ENCODE measurements at regions not wholly inside any gene's neighbourhood (a gene's known extent, or its start where the extent isn't known, plus 50 kb on each side); places are given as distances from the start of the nearest gene placed in this dataset.

- H3K27me3 ChIP-seq (replicated peaks; ENCODE audit: insufficient read depth, low read depth, low read length, poor library complexity) = peaks cover 9% of the 10 kb centered on the region
- no TSS peak for BruUV-seq (replicated peaks)
- H3K9me3 ChIP-seq (ENCODE audit: low read depth, low read length, poor library complexity, severe bottlenecking) = no peaks in the 10 kb centered on the region
- CTCF ChIA-PET = no interaction called here
- POLR2A ChIA-PET (ENCODE audit: low non-redundant PET) = no interaction called here
- DNase-seq (ENCODE audit: low spot score) = no peak
- intact Hi-C loops (cut with micrococcal nuclease; ENCODE audit: unreplicated experiment) = no loop called here
- H3K27ac ChIP-seq (ENCODE audit: low read depth, low read length, poor library complexity, severe bottlenecking) = no peak overlapping the region
- no peaks in the 10 kb centered on the region for H3K36me3 ChIP-seq (ENCODE audit: insufficient read depth, low read length, poor library complexity, severe bottlenecking)
- TF ChIP-seq CTCF (conservative IDR thresholded peaks at IDR 0.05; ENCODE audit: low read depth, low read length) (no peak), EZH2 (IDR thresholded peaks at IDR 0.05; ENCODE audit: borderline replicate concordance, low read depth, low read length, poor library complexity, severe bottlenecking) (no peak)
- H3K4me3 ChIP-seq (ENCODE audit: low read depth, low read length, poor library complexity, severe bottlenecking) = no peak overlapping the region
- no peaks in the 10 kb centered on the region for H3K4me1 ChIP-seq (ENCODE audit: insufficient read depth, low read length, poor library complexity, severe bottlenecking)
These were observed 70.2 kb upstream of the TLR3 start for GRCh38 chr4:185998791-185999190.

- no peak overlapping the region for H3K4me3 ChIP-seq (ENCODE audit: low read depth, low read length, poor library complexity, severe bottlenecking)
- ChIA-PET POLR2A (ENCODE audit: low non-redundant PET) (no interaction called here), CTCF (no interaction called here)
- no peaks in the 10 kb centered on the region for H3K36me3 ChIP-seq (ENCODE audit: insufficient read depth, low read length, poor library complexity, severe bottlenecking)
- no peaks in the 10 kb centered on the region for H3K4me1 ChIP-seq (ENCODE audit: insufficient read depth, low read length, poor library complexity, severe bottlenecking)
- no peaks in the 10 kb centered on the region for H3K9me3 ChIP-seq (ENCODE audit: low read depth, low read length, poor library complexity, severe bottlenecking)
- TF ChIP-seq CTCF (conservative IDR thresholded peaks at IDR 0.05; ENCODE audit: low read depth, low read length) (no peak), EZH2 (IDR thresholded peaks at IDR 0.05; ENCODE audit: borderline replicate concordance, low read depth, low read length, poor library complexity, severe bottlenecking) (no peak)
- no peak overlapping the region for H3K27ac ChIP-seq (ENCODE audit: low read depth, low read length, poor library complexity, severe bottlenecking)
- no TSS peak for BruUV-seq (replicated peaks)
- intact Hi-C loops (cut with micrococcal nuclease; ENCODE audit: unreplicated experiment) = no loop called here
- H3K27me3 ChIP-seq (replicated peaks; ENCODE audit: insufficient read depth, low read depth, low read length, poor library complexity) = peaks cover 9% of the 10 kb centered on the region
- no peak for DNase-seq (ENCODE audit: low spot score)
These were observed 69.7 kb upstream of the TLR3 start for GRCh38 chr4:185999207-185999606.

- CTCF ChIA-PET = no interaction called here
These were observed 66.1 kb upstream of the TLR3 start for GRCh38 chr4:186002853-186003252.

More at GRCh38 chr4:186002853-186003252, 66.1 kb upstream of the TLR3 start:
- BruUV-seq (replicated peaks) = no TSS peak
- no peaks in the 10 kb centered on the region for H3K9me3 ChIP-seq (ENCODE audit: low read depth, low read length, poor library complexity, severe bottlenecking)
- TF ChIP-seq CTCF (conservative IDR thresholded peaks at IDR 0.05; ENCODE audit: low read depth, low read length) = no peak
- no peak for TF ChIP-seq EZH2 (IDR thresholded peaks at IDR 0.05; ENCODE audit: borderline replicate concordance, low read depth, low read length, poor library complexity, severe bottlenecking)
- no peaks in the 10 kb centered on the region for H3K4me1 ChIP-seq (ENCODE audit: insufficient read depth, low read length, poor library complexity, severe bottlenecking)
- H3K27me3 ChIP-seq (replicated peaks; ENCODE audit: insufficient read depth, low read depth, low read length, poor library complexity) = peaks cover 15% of the 10 kb centered on the region
- no peak for DNase-seq (ENCODE audit: low spot score)
- intact Hi-C loops (cut with micrococcal nuclease; ENCODE audit: unreplicated experiment) = no loop called here
- no peaks in the 10 kb centered on the region for H3K36me3 ChIP-seq (ENCODE audit: insufficient read depth, low read length, poor library complexity, severe bottlenecking)
- POLR2A ChIA-PET (ENCODE audit: low non-redundant PET) = no interaction called here
- H3K27ac ChIP-seq (ENCODE audit: low read depth, low read length, poor library complexity, severe bottlenecking) = no peak overlapping the region
- no peak overlapping the region for H3K4me3 ChIP-seq (ENCODE audit: low read depth, low read length, poor library complexity, severe bottlenecking)

All from A673 (cell line).